ENCODE measurements at regions not wholly inside any gene's neighbourhood (a gene's known extent, or its start where the extent isn't known, plus 50 kb on each side); places are given as distances from the start of the nearest gene placed in this dataset.

GRCh38 chr9:73065439-73065838 is 86.2 kb upstream of the ANXA1 start:
- Mint-ChIP-seq H3K4me1 (peaks cover 33% of the 10 kb centered on the region), H3K27ac (no peak overlapping the region), H3K36me3 (ENCODE audit: low read depth) (no peaks in the 10 kb centered on the region), H3K9me3 (peaks cover 2% of the 10 kb centered on the region), H3K4me3 (no peak overlapping the region), H3K27me3 (ENCODE audit: insufficient read depth) (peaks cover 7% of the 10 kb centered on the region)
- no peaks in the 10 kb centered on the region for H3K9me3 ChIP-seq (ENCODE audit: control insufficient read depth, low read length)
- DNase-seq, result no peak
- peaks cover 7% of the 10 kb centered on the region for H3K27me3 ChIP-seq (ENCODE audit: control insufficient read depth, insufficient read depth, low read length, poor library complexity, severe bottlenecking)
- 80 to 98% methylated on average over 1 to 6 of the region's 6 CpGs for WGBS, 2 experiments (ENCODE audit: insufficient coverage in 1 of 2, insufficient read length in 1 of 2)
- H3K4me1 ChIP-seq (ENCODE audit: control insufficient read depth, insufficient read depth, low read length), result peaks cover 10% of the 10 kb centered on the region
- no peak overlapping the region for H3K9ac ChIP-seq (ENCODE audit: extremely low read depth, low read length, poor library complexity, severe bottlenecking)
- H3K27ac ChIP-seq (ENCODE audit: low read depth, low read length), result no peak overlapping the region
- no peak for TF ChIP-seq CTCF (conservative IDR thresholded peaks at IDR 0.05)
- no peaks in the 10 kb centered on the region for H3K36me3 ChIP-seq (ENCODE audit: control insufficient read depth, insufficient read depth, low read length)
- no peak overlapping the region for H3K4me3 ChIP-seq (ENCODE audit: low read length)

GRCh38 chr9:73064315-73064714 is 87.3 kb upstream of the ANXA1 start:
- no peak for DNase-seq
- Histone ChIP-seq H3K9me3 (ENCODE audit: control insufficient read depth, low read length) (no peaks in the 10 kb centered on the region), H3K27ac (ENCODE audit: low read depth, low read length) (no peak overlapping the region), H3K4me1 (ENCODE audit: control insufficient read depth, insufficient read depth, low read length) (peaks cover 10% of the 10 kb centered on the region), H3K9ac (ENCODE audit: extremely low read depth, low read length, poor library complexity, severe bottlenecking) (no peak overlapping the region), H3K4me3 (ENCODE audit: low read length) (no peak overlapping the region), H3K27me3 (ENCODE audit: control insufficient read depth, insufficient read depth, low read length, poor library complexity, severe bottlenecking) (peaks cover 4% of the 10 kb centered on the region), H3K36me3 (ENCODE audit: control insufficient read depth, insufficient read depth, low read length) (no peaks in the 10 kb centered on the region)
- Mint-ChIP-seq H3K27me3 (ENCODE audit: insufficient read depth) (peaks cover 2% of the 10 kb centered on the region), H3K4me3 (no peak overlapping the region), H3K9me3 (peaks cover 2% of the 10 kb centered on the region), H3K27ac (no peak overlapping the region), H3K4me1 (peaks cover 38% of the 10 kb centered on the region), H3K36me3 (ENCODE audit: low read depth) (no peaks in the 10 kb centered on the region)
- TF ChIP-seq CTCF (conservative IDR thresholded peaks at IDR 0.05), result no peak
- WGBS, 2 experiments (ENCODE audit: insufficient coverage in 1 of 2, insufficient read length in 1 of 2), result 90 to 100% methylated on average over 1 to 3 of the region's 3 CpGs

GRCh38 chr9:73061146-73061545 is 90.5 kb upstream of the ANXA1 start:
- Mint-ChIP-seq H3K27me3 (ENCODE audit: insufficient read depth) (peaks cover 8% of the 10 kb centered on the region), H3K36me3 (ENCODE audit: low read depth) (no peaks in the 10 kb centered on the region), H3K9me3 (no peaks in the 10 kb centered on the region), H3K4me1 (peaks cover 11% of the 10 kb centered on the region), H3K27ac (no peak overlapping the region), H3K4me3 (no peak overlapping the region)
- Histone ChIP-seq H3K9me3 (ENCODE audit: control insufficient read depth, low read length) (no peaks in the 10 kb centered on the region), H3K36me3 (ENCODE audit: control insufficient read depth, insufficient read depth, low read length) (no peaks in the 10 kb centered on the region), H3K27me3 (ENCODE audit: control insufficient read depth, insufficient read depth, low read length, poor library complexity, severe bottlenecking) (peaks cover 12% of the 10 kb centered on the region), H3K4me3 (ENCODE audit: low read length) (no peak overlapping the region), H3K9ac (ENCODE audit: extremely low read depth, low read length, poor library complexity, severe bottlenecking) (no peak overlapping the region), H3K27ac (ENCODE audit: low read depth, low read length) (no peak overlapping the region), H3K4me1 (ENCODE audit: control insufficient read depth, insufficient read depth, low read length) (peaks cover under 1% of the 10 kb centered on the region)
- 87 to 97% methylated on average over 2 to 3 of the region's 3 CpGs for WGBS, 2 experiments (ENCODE audit: insufficient coverage in 1 of 2, insufficient read length in 1 of 2)
- no peak for DNase-seq
- TF ChIP-seq CTCF (conservative IDR thresholded peaks at IDR 0.05), result no peak

Measured in endodermal cell (in vitro differentiated cells).